Astrocyte of the spinal cord (primary cell): ENCODE measurements at regions not wholly inside any gene's neighbourhood (a gene's known extent, or its start where the extent isn't known, plus 50 kb on each side); places are given as distances from the start of the nearest gene placed in this dataset.
A peak's percentile ranks its signal among the peaks of the same experiment; 100 is the strongest.

Experiments used
- DNase-seq: peaks from one replicate; pipeline ENCODE4 v3.0.0; 2011; ENCODE audit warnings: low read depth, low spot score
- H3K4me3 ChIP-seq: 2 replicates; pipeline ENCODE4 v1.5.1; 2011; ENCODE audit warnings: low read depth, mild to moderate bottlenecking, low read length, moderate library complexity
- in situ Hi-C: cut with HindIII; loops from 2 replicates; pipeline ENCODE4 v1.10.0; 2017; ENCODE audit warnings: low sequenced_read_pairs
- TF ChIP-seq, protein P1 (sequence below): IDR thresholded peaks from 2 replicates; pipeline ENCODE4 v1.5.1; 2012; ENCODE audit warnings: low read depth, mild to moderate bottlenecking, low read length, inconsistent platforms

GRCh38 chr21:17738176-17738953, 80.8 kb downstream of the C21orf91 start:
- peak; percentile 18 for DNase-seq
- no peak overlapping the region for H3K4me3 ChIP-seq
- TF ChIP-seq, protein P1, sequence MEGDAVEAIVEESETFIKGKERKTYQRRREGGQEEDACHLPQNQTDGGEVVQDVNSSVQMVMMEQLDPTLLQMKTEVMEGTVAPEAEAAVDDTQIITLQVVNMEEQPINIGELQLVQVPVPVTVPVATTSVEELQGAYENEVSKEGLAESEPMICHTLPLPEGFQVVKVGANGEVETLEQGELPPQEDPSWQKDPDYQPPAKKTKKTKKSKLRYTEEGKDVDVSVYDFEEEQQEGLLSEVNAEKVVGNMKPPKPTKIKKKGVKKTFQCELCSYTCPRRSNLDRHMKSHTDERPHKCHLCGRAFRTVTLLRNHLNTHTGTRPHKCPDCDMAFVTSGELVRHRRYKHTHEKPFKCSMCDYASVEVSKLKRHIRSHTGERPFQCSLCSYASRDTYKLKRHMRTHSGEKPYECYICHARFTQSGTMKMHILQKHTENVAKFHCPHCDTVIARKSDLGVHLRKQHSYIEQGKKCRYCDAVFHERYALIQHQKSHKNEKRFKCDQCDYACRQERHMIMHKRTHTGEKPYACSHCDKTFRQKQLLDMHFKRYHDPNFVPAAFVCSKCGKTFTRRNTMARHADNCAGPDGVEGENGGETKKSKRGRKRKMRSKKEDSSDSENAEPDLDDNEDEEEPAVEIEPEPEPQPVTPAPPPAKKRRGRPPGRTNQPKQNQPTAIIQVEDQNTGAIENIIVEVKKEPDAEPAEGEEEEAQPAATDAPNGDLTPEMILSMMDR: no peak
- in situ Hi-C loops: no loop called here

DNA sequence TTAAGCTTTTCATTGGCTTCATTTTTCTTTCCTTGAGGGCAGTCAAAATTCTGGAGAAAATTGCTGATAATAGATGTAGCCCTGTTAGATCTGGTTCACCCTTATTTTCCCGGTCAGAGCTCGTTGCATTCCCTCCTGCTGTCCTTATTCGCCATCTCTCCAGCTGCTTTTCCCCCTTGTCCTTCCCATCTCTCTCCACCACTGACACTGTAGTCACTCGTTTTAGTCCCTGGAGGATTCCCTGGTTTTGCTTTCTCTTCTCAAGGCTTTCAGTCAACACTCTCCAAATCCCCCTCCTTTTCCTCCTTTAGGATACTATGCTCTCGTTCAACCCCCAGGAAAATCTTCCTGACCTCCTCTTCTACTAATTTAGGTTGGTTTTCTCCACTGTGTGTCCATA, 83.1 kb downstream of the C21orf91 start:
- TF ChIP-seq, protein P1: no peak
- H3K4me3 ChIP-seq: no peak overlapping the region
- in situ Hi-C loops: no loop called here
- no peak for DNase-seq

GRCh38 chr21:17733209-17733608, 85.9 kb downstream of the C21orf91 start:
- DNase-seq: no peak
- TF ChIP-seq, protein P1: no peak
- no peak overlapping the region for H3K4me3 ChIP-seq
- in situ Hi-C loops: no loop called here

GRCh38 chr21:17732306-17732705, 86.8 kb downstream of the C21orf91 start:
- TF ChIP-seq, protein P1: no peak
- peak; percentile 67 for DNase-seq
- no peak overlapping the region for H3K4me3 ChIP-seq
- in situ Hi-C loops: no loop called here

DNA sequence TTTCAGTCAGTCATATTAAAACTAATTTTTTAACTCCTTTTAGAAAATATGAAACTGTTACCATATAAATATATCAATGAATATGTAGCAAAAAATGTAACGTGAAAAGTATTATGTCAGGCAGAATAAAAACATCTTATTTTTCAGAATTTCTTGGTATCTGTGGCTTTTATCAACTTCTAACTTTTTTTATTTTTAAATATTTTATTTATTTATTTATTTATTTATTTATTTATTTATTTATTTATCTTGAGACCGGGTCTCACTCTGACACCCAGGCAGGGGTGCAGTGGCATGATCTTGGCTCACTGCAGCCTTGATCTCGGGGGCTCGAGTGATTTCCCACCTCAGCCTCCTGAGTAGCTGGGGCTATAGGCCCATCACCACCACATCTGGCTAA, 87.6 kb downstream of the C21orf91 start:
- TF ChIP-seq, protein P1: no peak
- no peak overlapping the region for H3K4me3 ChIP-seq
- DNase-seq: no peak
- in situ Hi-C loops: no loop called here

DNA sequence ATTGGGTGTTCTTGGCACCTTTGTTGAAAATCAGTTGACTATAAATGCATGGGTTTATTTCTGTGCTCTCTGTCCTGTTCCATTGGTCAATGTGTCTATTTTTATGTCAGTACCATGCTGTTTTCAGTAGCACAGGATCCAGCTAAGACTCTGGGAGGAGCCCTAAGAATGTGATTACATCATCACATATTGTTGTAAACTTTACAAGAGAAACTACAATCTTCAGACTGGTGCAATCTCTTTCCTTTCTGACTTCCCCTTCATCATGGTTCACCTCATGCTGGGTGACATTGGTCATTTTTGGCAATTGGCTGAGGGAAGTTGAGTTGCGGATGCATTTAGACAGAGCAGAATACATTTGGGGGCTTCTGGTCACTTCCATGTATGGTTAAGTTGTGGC, 88.4 kb downstream of the C21orf91 start:
- peak; percentile 29 for DNase-seq
- TF ChIP-seq, protein P1: no peak
- in situ Hi-C loops: no loop called here
- H3K4me3 ChIP-seq: no peak overlapping the region
